H1 (cell line): ENCODE measurements at regions not wholly inside any gene's neighbourhood (a gene's known extent, or its start where the extent isn't known, plus 50 kb on each side); places are given as distances from the start of the nearest gene placed in this dataset.

Experiments
- CTCF ChIA-PET: fragments of 300-600 bp; sonication (Branson Sonifier 250); formaldehyde crosslinking; loops from one replicate; lab custom pipeline; 2021; ENCODE audit not compliant: partially characterized antibody; lab: Charles Lee
- POLR2A ChIA-PET: fragments of 300-600 bp; sonication (Branson Sonifier 250); formaldehyde crosslinking; loops from one replicate; lab custom pipeline; 2021; ENCODE audit warnings: inconsistent platforms; ENCODE audit not compliant: partially characterized antibody; lab: Charles Lee
- DNase-seq, 2 experiments: peaks; one replicate each; pipeline versions ENCODE4 v3.0.0 to v3.0.0-alpha.2; 2010 to 2022; ENCODE audit warnings: low spot score in 2 of 2, low read depth in 1 of 2, mixed read lengths in 1 of 2
- FAIRE-seq: peaks from 2 replicates; lab custom pipeline; 2011; peaks lifted over from hg19 to GRCh38; lab: Jason Lieb, UNC
- H2AFZ ChIP-seq: 2 replicates; pipeline ENCODE4 v1.8.1; 2012; ENCODE audit warnings: low read length, inconsistent platforms
- H2AK5ac ChIP-seq: 2 replicates; pipeline ENCODE4 v1.6.1; 2013; ENCODE audit warnings: low read depth, low read length
- H2BK120ac ChIP-seq: replicated peaks from 2 replicates; pipeline ENCODE3; 2013; ENCODE audit warnings: low read depth, low read length, inconsistent platforms
- H2BK12ac ChIP-seq: 2 replicates; pipeline ENCODE4 v1.6.1; 2013; ENCODE audit warnings: low read depth, low read length
- H2BK15ac ChIP-seq: 2 replicates; pipeline ENCODE4 v1.6.1; 2013; ENCODE audit warnings: low read length
- H2BK20ac ChIP-seq: 2 replicates; pipeline ENCODE4 v1.6.1; 2013; ENCODE audit warnings: low read length
- H2BK5ac ChIP-seq: 2 replicates; pipeline ENCODE4 v1.6.1; 2013; ENCODE audit warnings: low read depth, low read length
- H3K14ac ChIP-seq: 2 replicates; pipeline ENCODE4 v1.6.1; 2013; ENCODE audit warnings: inconsistent platforms; ENCODE audit not compliant: insufficient read length
- H3K18ac ChIP-seq: 2 replicates; pipeline ENCODE4 v1.6.1; 2013; ENCODE audit warnings: low read length; ENCODE audit errors: extremely low read depth
- H3K23ac ChIP-seq: 2 replicates; pipeline ENCODE4 v1.6.1; 2013; ENCODE audit warnings: inconsistent platforms; ENCODE audit not compliant: insufficient read length
- H3K23me2 ChIP-seq: 2 replicates; pipeline ENCODE4 v1.6.1; 2013; ENCODE audit warnings: low read depth, low read length
- H3K27ac ChIP-seq: 2 replicates; pipeline ENCODE4 v1.6.1; 2011; ENCODE audit warnings: low read depth, low read length, inconsistent platforms
- H3K27me3 ChIP-seq, 4 experiments: replicated peaks in 1 of 4; 1 replicate in 1 of 4; 2 replicates in 3 of 4; pipeline versions ENCODE4 v1.6.1 to v1.8.1; 2011 to 2013; ENCODE audit warnings: low read length in 3 of 4, mild to moderate bottlenecking in 3 of 4, inconsistent platforms in 2 of 4, mixed read lengths in 2 of 4, moderate library complexity in 1 of 4; ENCODE audit not compliant: control insufficient read depth in 3 of 4, insufficient read depth in 3 of 4; ENCODE audit errors: extremely low read depth in 1 of 4
- H3K36me3 ChIP-seq, 4 experiments: 2 replicates each; pipeline versions ENCODE4 v1.6.1 to v1.8.1; 2011 to 2013; ENCODE audit warnings: mild to moderate bottlenecking in 4 of 4, low read length in 3 of 4, moderate library complexity in 2 of 4, control low read depth in 1 of 4, inconsistent platforms in 1 of 4; ENCODE audit not compliant: insufficient read depth in 4 of 4, control insufficient read depth in 2 of 4
- H3K4ac ChIP-seq: replicated peaks from 2 replicates; pipeline ENCODE3; 2013; ENCODE audit warnings: low read length, low read depth, mixed read lengths, inconsistent platforms; ENCODE audit not compliant: insufficient read length
- H3K4me1 ChIP-seq, 4 experiments: replicated peaks in 1 of 4; 1 replicate in 1 of 4; 2 replicates in 3 of 4; pipeline versions ENCODE4 v1.6.1 to v1.8.1; 2011 to 2013; ENCODE audit warnings: low read length in 3 of 4, inconsistent platforms in 2 of 4, mixed read lengths in 1 of 4; ENCODE audit not compliant: insufficient read depth in 4 of 4, control insufficient read depth in 3 of 4
- H3K4me2 ChIP-seq, 2 experiments: 2 replicates each; pipeline versions ENCODE4 v1.6.1 to v1.8.1; 2011 to 2013; ENCODE audit warnings: low read depth in 2 of 2, low read length in 2 of 2, control low read depth in 1 of 2, inconsistent platforms in 1 of 2, mild to moderate bottlenecking in 1 of 2; ENCODE audit not compliant: insufficient read depth in 1 of 2
- H3K4me3 ChIP-seq, 4 experiments: fragments of 200-600, 300-600 bp in 1 of 4; sonication (generic), shearing (Covaris generic), sonication (Bioruptor Twin) in 1 of 4; 2 replicates each; pipeline versions ENCODE4 v1.5.1 to v1.8.1; 2011 to 2016; ENCODE audit warnings: low read length in 4 of 4, low read depth in 3 of 4, control low read depth in 2 of 4, inconsistent platforms in 2 of 4, mild to moderate bottlenecking in 2 of 4, mixed read lengths in 1 of 4, moderate library complexity in 1 of 4; ENCODE audit not compliant: insufficient read depth in 2 of 4; ENCODE audit errors: extremely low read depth in 1 of 4
- H3K56ac ChIP-seq: replicated peaks from 2 replicates; pipeline ENCODE3; 2013; ENCODE audit warnings: low read depth, mild to moderate bottlenecking, mixed read lengths, low read length, inconsistent platforms; ENCODE audit not compliant: insufficient read length
- H3K79me1 ChIP-seq: 2 replicates; pipeline ENCODE4 v1.6.1; 2013; ENCODE audit warnings: low read depth, low read length, control low read depth
- H3K79me2 ChIP-seq, 2 experiments: 2 replicates each; pipeline versions ENCODE4 v1.6.1 to v1.8.1; 2012 to 2013; ENCODE audit warnings: low read length in 2 of 2, mild to moderate bottlenecking in 2 of 2, inconsistent platforms in 1 of 2; ENCODE audit not compliant: insufficient read depth in 2 of 2, control insufficient read depth in 1 of 2
- H3K9ac ChIP-seq, 4 experiments: replicated peaks in 1 of 4; 1 replicate in 1 of 4; 2 replicates in 3 of 4; pipeline versions ENCODE4 v1.6.1 to v1.8.1; 2011 to 2013; ENCODE audit warnings: low read depth in 3 of 4, low read length in 3 of 4, control low read depth in 2 of 4, mild to moderate bottlenecking in 2 of 4, moderate library complexity in 2 of 4, inconsistent platforms in 1 of 4; ENCODE audit errors: extremely low read depth in 1 of 4
- H3K9me3 ChIP-seq, 2 experiments: 2 replicates each; pipeline versions ENCODE4 v1.6.1 to v1.8.1; 2012 to 2013; ENCODE audit warnings: mild to moderate bottlenecking in 2 of 2, moderate library complexity in 2 of 2, control low read depth in 1 of 2, inconsistent platforms in 1 of 2, low read depth in 1 of 2, low read length in 1 of 2, mixed read lengths in 1 of 2; ENCODE audit not compliant: insufficient read depth in 2 of 2
- H4K20me1 ChIP-seq, 2 experiments: replicated peaks in 1 of 2; 2 replicates each; pipeline versions ENCODE3 to v1.8.1; 2011 to 2013; ENCODE audit warnings: inconsistent platforms in 2 of 2, low read length in 2 of 2, mild to moderate bottlenecking in 1 of 2; ENCODE audit not compliant: insufficient read depth in 2 of 2, control insufficient read depth in 1 of 2
- H4K5ac ChIP-seq: 2 replicates; pipeline ENCODE4 v1.6.1; 2013; ENCODE audit warnings: low read length, low read depth, mixed read lengths, inconsistent platforms; ENCODE audit not compliant: insufficient read length
- H4K8ac ChIP-seq: 2 replicates; pipeline ENCODE4 v1.8.0; 2013; ENCODE audit warnings: mild to moderate bottlenecking, moderate library complexity, low read length, inconsistent platforms; ENCODE audit not compliant: insufficient read depth; ENCODE audit errors: extremely low read depth
- H4K91ac ChIP-seq: replicated peaks from 2 replicates; pipeline ENCODE3; 2013; ENCODE audit warnings: low read length, mixed read lengths, inconsistent platforms; ENCODE audit not compliant: insufficient read length
- BRCA1 ChIP-seq: IDR thresholded peaks from 2 replicates; pipeline ENCODE4 v1.6.1; 2012; ENCODE audit warnings: low read depth, low read length, improper control_type of control experiment
- CBX8 ChIP-seq: fragments of 300-800, 300-1000 bp; sonication (generic); IDR thresholded peaks from 2 replicates; pipeline ENCODE4 v1.7.1; 2016; ENCODE audit warnings: low read depth, low read length, borderline replicate concordance
- CREB1 ChIP-seq: IDR thresholded peaks from 2 replicates; pipeline ENCODE4 v1.6.1; 2012; ENCODE audit warnings: inconsistent platforms
- CTBP2 ChIP-seq: IDR thresholded peaks from 2 replicates; pipeline ENCODE4 v1.7.0; 2011; ENCODE audit warnings: borderline replicate concordance, mild to moderate bottlenecking, moderate library complexity, mixed read lengths, low read length; ENCODE audit not compliant: insufficient read depth, insufficient read length
- EZH2 ChIP-seq: fragments of 200-600 bp; sonication (generic); IDR thresholded peaks from 2 replicates; pipeline ENCODE4 v1.7.1; 2012; ENCODE audit warnings: low read depth, mild to moderate bottlenecking, moderate library complexity, low read length, inconsistent platforms; ENCODE audit not compliant: severe bottlenecking
- GABPA ChIP-seq: IDR thresholded peaks from 2 replicates; pipeline ENCODE4 v1.6.1; 2011; ENCODE audit warnings: mild to moderate bottlenecking, low read length, moderate library complexity, borderline replicate concordance; ENCODE audit not compliant: insufficient read depth
- HDAC2 ChIP-seq, 2 experiments: fragments of 300-600 bp in 1 of 2; sonication (generic) in 1 of 2; IDR thresholded peaks; 2 replicates each; pipeline ENCODE4 v1.6.1; 2011 to 2012; ENCODE audit warnings: low read depth in 2 of 2, low read length in 2 of 2, mild to moderate bottlenecking in 2 of 2, moderate library complexity in 2 of 2, borderline replicate concordance in 1 of 2, inconsistent platforms in 1 of 2
- KDM4A ChIP-seq: IDR thresholded peaks from one replicate; pipeline ENCODE4 v1.7.1; 2012; ENCODE audit warnings: low read depth, mild to moderate bottlenecking, moderate library complexity, low read length, inconsistent platforms; ENCODE audit not compliant: severe bottlenecking
- NANOG ChIP-seq: IDR thresholded peaks from 2 replicates; pipeline ENCODE4 v1.6.1; 2011; ENCODE audit warnings: low read length, low read depth, mild to moderate bottlenecking, inconsistent platforms; ENCODE audit not compliant: insufficient read depth, poor library complexity, severe bottlenecking
- NRF1 ChIP-seq: IDR thresholded peaks from 2 replicates; pipeline ENCODE4 v1.6.1; 2011; ENCODE audit warnings: mild to moderate bottlenecking, low read depth, low read length, improper control_type of control experiment
- SAP30 ChIP-seq: fragments of 300-600 bp; sonication (generic); IDR thresholded peaks from 2 replicates; pipeline ENCODE4 v1.7.1; 2012; ENCODE audit warnings: low read length, moderate library complexity, mild to moderate bottlenecking, inconsistent platforms; ENCODE audit not compliant: insufficient read depth, insufficient replicate concordance
- SIRT6 ChIP-seq: IDR thresholded peaks from one replicate; pipeline ENCODE4 v1.7.1; 2012; ENCODE audit warnings: low read length, inconsistent platforms
- SIX5 ChIP-seq: IDR thresholded peaks from 2 replicates; pipeline ENCODE4 v1.6.1; 2011; ENCODE audit warnings: mild to moderate bottlenecking, low read depth, low read length
- SUZ12 ChIP-seq: fragments of 200-600 bp; sonication (generic); IDR thresholded peaks from 2 replicates; pipeline ENCODE4 v1.6.1; 2012; ENCODE audit warnings: mild to moderate bottlenecking, inconsistent platforms, low read length, moderate library complexity, mixed read lengths
- YY1 ChIP-seq: IDR thresholded peaks from 2 replicates; pipeline ENCODE4 v1.6.1; 2011; ENCODE audit warnings: low read depth, mild to moderate bottlenecking, low read length
- WGBS, 2 experiments: shearing (Covaris generic) in 1 of 2; methylation state at CpG; one replicate each; pipeline versions ENCODE4 v1.1.6 to v1.1.7; 2013 to 2015; ENCODE audit warnings: low lambda C conversion rate in 2 of 2, mixed read lengths in 2 of 2, inconsistent platforms in 1 of 2, low coverage in 1 of 2, missing lambda C conversion rate in 1 of 2; ENCODE audit not compliant: insufficient replicate concordance in 2 of 2, insufficient coverage in 1 of 2, insufficient read length in 1 of 2; ENCODE audit errors: extremely low coverage in 1 of 2, missing lambda C conversion rate in 1 of 2; 5-methylcytosine and 5-hydroxymethylcytosine counted together

GRCh38 chr14:25371068-25371467, 321.1 kb upstream of the STXBP6 start:
- H2BK12ac ChIP-seq = no peak overlapping the region
- POLR2A ChIA-PET = no interaction called here
- no peak overlapping the region for H4K91ac ChIP-seq
- H3K27ac ChIP-seq = no peak overlapping the region
- H3K4me2 ChIP-seq = no peak overlapping the region
- H3K23me2 ChIP-seq = no peaks in the 10 kb centered on the region
- H3K4ac ChIP-seq = no peak overlapping the region
- no peak overlapping the region for H3K4me3 ChIP-seq
- H3K36me3 ChIP-seq = no peaks in the 10 kb centered on the region
- no peak overlapping the region for H3K14ac ChIP-seq
- H3K9me3 ChIP-seq = peaks cover 0 to 11% of the 10 kb centered on the region in 2 experiments; a peak in 1 of 4 replicates
- WGBS, 2 experiments = 86% methylated on average over 1 of the region's 1 CpG; no CpG with 5 or more reads in 1 of the 2 experiments
- CTCF ChIA-PET = interaction anchor here (1.1 to 1.3 kb wide), 4 partner anchors 11 to 63 kb away, joined by 3 to 4 read pairs (median 3); no protein-coding TSS in a partner anchor
- no peak overlapping the region for H2AK5ac ChIP-seq
- no peak overlapping the region for H2BK20ac ChIP-seq
- H3K79me1 ChIP-seq = no peaks in the 10 kb centered on the region
- H3K23ac ChIP-seq = no peak overlapping the region
- H2BK5ac ChIP-seq = no peak overlapping the region
- H3K4me1 ChIP-seq = no peaks in the 10 kb centered on the region
- DNase-seq (no peak), FAIRE-seq (no peak)
- no peaks in the 10 kb centered on the region for H4K20me1 ChIP-seq
- no peak overlapping the region for H3K18ac ChIP-seq
- H3K9ac ChIP-seq = no peak overlapping the region
- no peak overlapping the region for H2BK15ac ChIP-seq
- H2AFZ ChIP-seq = no peak overlapping the region
- H2BK120ac ChIP-seq = no peak overlapping the region
- no peak overlapping the region for H4K8ac ChIP-seq
- H4K5ac ChIP-seq = no peak overlapping the region
- no peaks in the 10 kb centered on the region for H3K79me2 ChIP-seq
- H3K56ac ChIP-seq = no peak overlapping the region
- no peaks in the 10 kb centered on the region for H3K27me3 ChIP-seq
- no peak for TF ChIP-seq SUZ12
- TF ChIP-seq GABPA = no peak
- TF ChIP-seq YY1 = no peak
- no peak for TF ChIP-seq CREB1
- TF ChIP-seq NRF1 = no peak
- TF ChIP-seq EZH2 = no peak
- TF ChIP-seq BRCA1 = no peak
- TF ChIP-seq SIX5 = no peak
- no peak for TF ChIP-seq CTBP2
- TF ChIP-seq CBX8 = no peak
- no peak for TF ChIP-seq HDAC2 (IDR thresholded peaks at IDR 0.05; ENCODE audit: borderline replicate concordance in 1 of 2, low read depth in 2 of 2, low read length in 2 of 2)
- TF ChIP-seq SIRT6 = no peak
- no peak for TF ChIP-seq NANOG
- TF ChIP-seq KDM4A = no peak
- no peak for TF ChIP-seq SAP30
